Endothelial cell (in vitro differentiated cells): ENCODE measurements at regions not wholly inside any gene's neighbourhood (a gene's known extent, or its start where the extent isn't known, plus 50 kb on each side); places are given as distances from the start of the nearest gene placed in this dataset.

Experiments used
- DNase-seq: peaks from one replicate; pipeline ENCODE4 v3.0.0; 2021; ENCODE audit warnings: low spot score
- H3K27ac Mint-ChIP-seq: one replicate; pipeline ENCODE4 v1.8.0; 2021; ENCODE audit warnings: mixed read lengths, inconsistent platforms; ENCODE audit not compliant: unreplicated experiment
- H3K27me3 Mint-ChIP-seq: one replicate; pipeline ENCODE4 v1.8.0; 2021; ENCODE audit warnings: mild to moderate bottlenecking, moderate library complexity, mixed read lengths, inconsistent platforms; ENCODE audit not compliant: unreplicated experiment
- H3K36me3 Mint-ChIP-seq: one replicate; pipeline ENCODE4 v1.8.0; 2021; ENCODE audit warnings: mild to moderate bottlenecking, low read depth, mixed read lengths, inconsistent platforms; ENCODE audit not compliant: unreplicated experiment
- H3K4me1 Mint-ChIP-seq: one replicate; pipeline ENCODE4 v1.8.0; 2021; ENCODE audit warnings: mild to moderate bottlenecking, mixed read lengths, inconsistent platforms; ENCODE audit not compliant: unreplicated experiment
- H3K4me3 Mint-ChIP-seq: one replicate; pipeline ENCODE4 v1.8.0; 2021; ENCODE audit warnings: mild to moderate bottlenecking, mixed read lengths, inconsistent platforms; ENCODE audit not compliant: unreplicated experiment
- H3K9me3 Mint-ChIP-seq: one replicate; pipeline ENCODE4 v1.8.0; 2021; ENCODE audit warnings: mixed read lengths, inconsistent platforms; ENCODE audit not compliant: unreplicated experiment
- TF ChIP-seq, protein P1 (sequence below): fragments of 200-600 bp; sonication (generic); IDR thresholded peaks from one replicate; pipeline ENCODE4 v1.5.0; 2021; ENCODE audit warnings: antibody characterized with exemption; ENCODE audit not compliant: unreplicated experiment

DNA sequence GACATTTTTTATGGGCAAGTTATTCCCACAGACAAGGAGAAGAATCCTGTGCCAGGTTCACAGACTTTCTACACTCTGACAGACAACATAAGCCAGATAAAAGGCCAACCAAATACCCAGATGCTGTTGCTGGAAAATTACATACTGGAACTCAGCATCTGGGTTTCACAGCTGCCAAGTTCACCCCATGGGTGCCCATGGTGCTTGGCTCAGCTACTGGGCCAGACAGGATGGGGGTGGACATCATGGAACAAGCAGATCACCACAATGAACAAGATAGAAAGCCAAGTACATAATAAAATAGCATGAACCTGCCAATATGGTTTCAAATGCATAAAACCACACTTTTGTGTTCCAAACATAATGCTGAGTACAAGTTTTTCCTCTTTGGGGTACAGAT, 999.8 kb downstream of the NR2F1-AS1 start:
- peaks cover 2% of the 10 kb centered on the region for H3K4me1 Mint-ChIP-seq
- no peak for DNase-seq
- H3K9me3 Mint-ChIP-seq = no peaks in the 10 kb centered on the region
- TF ChIP-seq, protein P1, sequence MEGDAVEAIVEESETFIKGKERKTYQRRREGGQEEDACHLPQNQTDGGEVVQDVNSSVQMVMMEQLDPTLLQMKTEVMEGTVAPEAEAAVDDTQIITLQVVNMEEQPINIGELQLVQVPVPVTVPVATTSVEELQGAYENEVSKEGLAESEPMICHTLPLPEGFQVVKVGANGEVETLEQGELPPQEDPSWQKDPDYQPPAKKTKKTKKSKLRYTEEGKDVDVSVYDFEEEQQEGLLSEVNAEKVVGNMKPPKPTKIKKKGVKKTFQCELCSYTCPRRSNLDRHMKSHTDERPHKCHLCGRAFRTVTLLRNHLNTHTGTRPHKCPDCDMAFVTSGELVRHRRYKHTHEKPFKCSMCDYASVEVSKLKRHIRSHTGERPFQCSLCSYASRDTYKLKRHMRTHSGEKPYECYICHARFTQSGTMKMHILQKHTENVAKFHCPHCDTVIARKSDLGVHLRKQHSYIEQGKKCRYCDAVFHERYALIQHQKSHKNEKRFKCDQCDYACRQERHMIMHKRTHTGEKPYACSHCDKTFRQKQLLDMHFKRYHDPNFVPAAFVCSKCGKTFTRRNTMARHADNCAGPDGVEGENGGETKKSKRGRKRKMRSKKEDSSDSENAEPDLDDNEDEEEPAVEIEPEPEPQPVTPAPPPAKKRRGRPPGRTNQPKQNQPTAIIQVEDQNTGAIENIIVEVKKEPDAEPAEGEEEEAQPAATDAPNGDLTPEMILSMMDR = no peak
- H3K4me3 Mint-ChIP-seq = no peak overlapping the region
- no peaks in the 10 kb centered on the region for H3K36me3 Mint-ChIP-seq
- no peak overlapping the region for H3K27ac Mint-ChIP-seq
- no peaks in the 10 kb centered on the region for H3K27me3 Mint-ChIP-seq

DNA sequence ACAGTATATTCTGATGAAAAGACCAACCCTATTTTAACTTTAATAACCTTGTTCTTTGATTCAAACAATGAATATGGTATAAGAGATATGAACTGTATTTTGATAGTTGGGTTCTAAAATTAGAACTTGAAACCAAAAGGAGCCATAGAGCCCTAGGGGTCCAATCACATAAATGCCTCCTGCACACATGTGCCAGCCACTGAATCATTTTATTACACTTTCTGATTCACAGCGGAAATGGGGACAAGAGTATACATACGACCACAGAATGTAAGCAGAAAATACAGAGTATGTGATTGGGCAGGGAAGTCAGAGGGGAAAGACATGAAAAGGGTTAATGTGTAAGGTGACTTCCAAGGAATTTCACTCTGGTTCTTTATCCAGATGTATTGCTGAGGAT, 1000.2 kb downstream of the NR2F1-AS1 start:
- Mint-ChIP-seq H3K4me1 (peaks cover 2% of the 10 kb centered on the region), H3K9me3 (no peaks in the 10 kb centered on the region), H3K27me3 (no peaks in the 10 kb centered on the region), H3K36me3 (no peaks in the 10 kb centered on the region), H3K27ac (no peak overlapping the region), H3K4me3 (no peak overlapping the region)
- TF ChIP-seq, protein P1 = no peak
- DNase-seq = no peak

DNA sequence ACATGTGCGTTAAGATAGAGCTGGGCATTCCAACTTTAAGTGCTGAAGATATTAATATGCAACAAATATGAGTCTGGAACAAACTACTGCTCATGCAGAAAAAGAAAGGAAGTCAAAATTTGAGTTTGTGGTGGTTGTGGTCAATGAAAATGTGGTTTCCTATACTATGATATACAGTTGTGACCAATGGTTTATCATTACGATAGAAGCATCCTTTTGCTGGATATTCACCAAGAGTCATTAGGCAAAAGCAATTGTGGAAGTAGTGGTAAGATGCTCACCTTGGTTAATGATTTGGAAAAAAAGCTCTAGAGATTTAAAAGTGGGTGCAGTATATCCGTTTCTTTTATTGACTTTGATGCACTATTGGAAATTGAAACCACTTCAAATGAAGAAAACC, 1007.0 kb downstream of the NR2F1-AS1 start:
- DNase-seq = no peak
- H3K9me3 Mint-ChIP-seq = no peaks in the 10 kb centered on the region
- no peaks in the 10 kb centered on the region for H3K36me3 Mint-ChIP-seq

DNA sequence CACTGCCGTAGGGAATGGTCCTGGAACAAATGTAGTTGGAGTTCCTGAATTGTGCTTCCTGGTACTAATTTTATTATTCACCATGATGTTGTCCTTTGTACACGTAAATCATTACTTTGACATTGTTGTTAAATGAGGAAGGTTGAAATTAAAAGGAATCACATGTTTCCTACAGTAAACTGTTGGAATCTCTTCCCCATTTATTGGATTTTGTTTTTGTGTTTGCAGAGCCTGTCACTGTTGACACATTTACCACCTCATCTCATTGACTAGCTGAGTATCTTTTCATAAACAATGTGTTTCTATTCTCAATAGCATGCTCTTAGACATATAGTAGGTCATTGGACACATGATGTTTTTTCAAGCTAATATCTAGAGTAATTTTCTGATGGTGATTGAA, 1012.5 kb downstream of the NR2F1-AS1 start:
- no peaks in the 10 kb centered on the region for H3K27me3 Mint-ChIP-seq
- TF ChIP-seq, protein P1 = no peak
- H3K9me3 Mint-ChIP-seq = no peaks in the 10 kb centered on the region
- no peaks in the 10 kb centered on the region for H3K36me3 Mint-ChIP-seq
- H3K4me1 Mint-ChIP-seq = no peaks in the 10 kb centered on the region
- no peak overlapping the region for H3K27ac Mint-ChIP-seq
- no peak for DNase-seq
- no peak overlapping the region for H3K4me3 Mint-ChIP-seq

More for the DNA sequence above, 1007.0 kb downstream of the NR2F1-AS1 start:
- H3K4me1 Mint-ChIP-seq = no peaks in the 10 kb centered on the region
- no peak overlapping the region for H3K27ac Mint-ChIP-seq
- H3K4me3 Mint-ChIP-seq = no peak overlapping the region
- no peaks in the 10 kb centered on the region for H3K27me3 Mint-ChIP-seq
- TF ChIP-seq, protein P1 = no peak

DNA sequence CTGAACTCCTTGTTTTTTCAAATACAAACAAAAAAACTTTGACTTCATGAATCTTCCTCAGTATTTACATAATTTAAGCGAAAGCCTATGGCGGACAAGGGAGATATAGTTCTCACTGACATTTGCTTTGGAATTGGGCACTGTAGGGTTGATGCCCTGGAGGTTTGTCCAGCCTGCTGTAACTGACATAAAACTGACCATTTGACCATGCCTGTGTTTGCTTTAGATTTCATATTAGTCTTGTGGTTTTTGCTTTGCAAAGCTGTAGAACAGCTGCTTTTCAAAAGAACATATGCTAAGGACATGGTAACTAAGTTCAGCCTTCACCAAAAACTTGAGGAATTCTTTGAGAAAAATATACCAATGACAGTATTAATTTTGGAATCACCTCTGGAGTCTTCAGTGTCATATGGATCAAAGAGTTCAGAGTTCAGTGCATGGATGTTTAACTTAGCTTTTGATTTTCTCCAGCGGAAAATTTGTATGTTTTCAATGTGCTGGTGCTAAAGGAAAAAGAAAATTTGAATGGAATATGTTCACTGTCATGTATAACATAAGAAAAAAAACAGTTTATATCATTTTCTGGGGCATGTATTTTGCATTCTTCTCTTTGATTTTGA, 1013.1 kb downstream of the NR2F1-AS1 start:
- Mint-ChIP-seq H3K4me3 (no peak overlapping the region), H3K27me3 (no peaks in the 10 kb centered on the region), H3K9me3 (no peaks in the 10 kb centered on the region), H3K36me3 (no peaks in the 10 kb centered on the region), H3K27ac (no peak overlapping the region), H3K4me1 (no peaks in the 10 kb centered on the region)
- TF ChIP-seq, protein P1 = no peak
- no peak for DNase-seq
